Transverse colon (tissue), 4 donors: ENCODE measurements at regions not wholly inside any gene's neighbourhood (a gene's known extent, or its start where the extent isn't known, plus 50 kb on each side); places are given as distances from the start of the nearest gene placed in this dataset.

Experiments used
- POLR2A ChIP-seq: fragments of 450-650 bp; IDR thresholded peaks from one replicate; pipeline ENCODE4 v1.6.1; 2016; ENCODE audit warnings: antibody characterized with exemption, mild to moderate bottlenecking, moderate library complexity
- POLR2AphosphoS5 ChIP-seq, 3 donors: sonication (generic); formaldehyde crosslinking; IDR thresholded peaks; one replicate each; pipeline ENCODE4 v1.6.1; 2016; ENCODE audit warnings: antibody characterized with exemption in 3 of 3
- TF ChIP-seq, protein P1 (sequence below), 5 experiments: fragments of 200-600 bp in 3 of 5; fragments of 450-650 bp in 2 of 5; sonication (generic) in 3 of 5; IDR thresholded peaks; 1 replicate in 2 of 5; 2 replicates in 3 of 5; pipeline ENCODE4 v1.5.1; 2016 to 2017; ENCODE audit warnings: antibody characterized with exemption in 5 of 5, inconsistent platforms in 3 of 5, mild to moderate bottlenecking in 2 of 5, moderate library complexity in 1 of 5

- TF ChIP-seq POLR2A: no peak
- TF ChIP-seq, protein P1, sequence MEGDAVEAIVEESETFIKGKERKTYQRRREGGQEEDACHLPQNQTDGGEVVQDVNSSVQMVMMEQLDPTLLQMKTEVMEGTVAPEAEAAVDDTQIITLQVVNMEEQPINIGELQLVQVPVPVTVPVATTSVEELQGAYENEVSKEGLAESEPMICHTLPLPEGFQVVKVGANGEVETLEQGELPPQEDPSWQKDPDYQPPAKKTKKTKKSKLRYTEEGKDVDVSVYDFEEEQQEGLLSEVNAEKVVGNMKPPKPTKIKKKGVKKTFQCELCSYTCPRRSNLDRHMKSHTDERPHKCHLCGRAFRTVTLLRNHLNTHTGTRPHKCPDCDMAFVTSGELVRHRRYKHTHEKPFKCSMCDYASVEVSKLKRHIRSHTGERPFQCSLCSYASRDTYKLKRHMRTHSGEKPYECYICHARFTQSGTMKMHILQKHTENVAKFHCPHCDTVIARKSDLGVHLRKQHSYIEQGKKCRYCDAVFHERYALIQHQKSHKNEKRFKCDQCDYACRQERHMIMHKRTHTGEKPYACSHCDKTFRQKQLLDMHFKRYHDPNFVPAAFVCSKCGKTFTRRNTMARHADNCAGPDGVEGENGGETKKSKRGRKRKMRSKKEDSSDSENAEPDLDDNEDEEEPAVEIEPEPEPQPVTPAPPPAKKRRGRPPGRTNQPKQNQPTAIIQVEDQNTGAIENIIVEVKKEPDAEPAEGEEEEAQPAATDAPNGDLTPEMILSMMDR (IDR thresholded peaks at IDR 0.05): no peak
- TF ChIP-seq POLR2AphosphoS5 (IDR thresholded peaks at IDR 0.05): no peak
These were observed 174.7 kb downstream of the ARL4A start for GRCh38 chr7:12862146-12862545.
